Astrocyte of the cerebellum (primary cell): ENCODE measurements at regions not wholly inside any gene's neighbourhood (a gene's known extent, or its start where the extent isn't known, plus 50 kb on each side); places are given as distances from the start of the nearest gene placed in this dataset.
"Not testable (repeated sequence)": the region's sequence is repeated elsewhere in the genome, so short reads cannot be mapped to it uniquely, and the experiment has no call there.

ENCODE experiments used
- DNase-seq: peaks from one replicate; pipeline ENCODE4 v3.0.0-alpha.2; 2011; ENCODE audit warnings: low read depth
- H3K4me3 ChIP-seq: 2 replicates; pipeline ENCODE4 v1.5.1; 2011; ENCODE audit warnings: mild to moderate bottlenecking, low read depth, low read length, moderate library complexity
- in situ Hi-C: cut with HindIII; loops from 2 replicates; pipeline ENCODE4 v1.10.0; 2017; ENCODE audit warnings: low sequenced_read_pairs
- TF ChIP-seq, protein P1 (sequence below): IDR thresholded peaks from 2 replicates; pipeline ENCODE4 v1.5.1; 2012; ENCODE audit warnings: low read length, low read depth, moderate library complexity, mild to moderate bottlenecking; ENCODE audit errors: missing control alignments

DNA sequence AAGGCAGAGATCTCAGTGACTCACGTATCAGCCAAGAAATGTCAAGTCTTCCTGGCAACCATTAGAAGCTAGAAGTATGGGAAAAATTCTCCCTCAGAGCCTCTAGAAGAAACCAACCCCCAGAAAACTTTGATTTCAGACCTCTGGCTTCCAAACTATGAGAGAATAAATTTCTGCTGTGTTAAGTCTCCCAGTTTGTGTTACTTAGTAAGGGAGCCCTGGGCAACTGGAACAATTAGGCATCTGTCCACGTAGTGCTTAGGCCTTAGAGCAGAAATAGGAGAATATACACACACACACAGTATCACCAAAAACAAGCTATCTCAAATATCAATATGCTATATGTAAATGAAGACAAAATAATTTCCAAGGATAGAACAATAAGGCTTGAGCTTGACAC lies 894.8 kb upstream of the CDH10 start:
- in situ Hi-C loops: no loop called here
- no peak for DNase-seq
- TF ChIP-seq, protein P1, sequence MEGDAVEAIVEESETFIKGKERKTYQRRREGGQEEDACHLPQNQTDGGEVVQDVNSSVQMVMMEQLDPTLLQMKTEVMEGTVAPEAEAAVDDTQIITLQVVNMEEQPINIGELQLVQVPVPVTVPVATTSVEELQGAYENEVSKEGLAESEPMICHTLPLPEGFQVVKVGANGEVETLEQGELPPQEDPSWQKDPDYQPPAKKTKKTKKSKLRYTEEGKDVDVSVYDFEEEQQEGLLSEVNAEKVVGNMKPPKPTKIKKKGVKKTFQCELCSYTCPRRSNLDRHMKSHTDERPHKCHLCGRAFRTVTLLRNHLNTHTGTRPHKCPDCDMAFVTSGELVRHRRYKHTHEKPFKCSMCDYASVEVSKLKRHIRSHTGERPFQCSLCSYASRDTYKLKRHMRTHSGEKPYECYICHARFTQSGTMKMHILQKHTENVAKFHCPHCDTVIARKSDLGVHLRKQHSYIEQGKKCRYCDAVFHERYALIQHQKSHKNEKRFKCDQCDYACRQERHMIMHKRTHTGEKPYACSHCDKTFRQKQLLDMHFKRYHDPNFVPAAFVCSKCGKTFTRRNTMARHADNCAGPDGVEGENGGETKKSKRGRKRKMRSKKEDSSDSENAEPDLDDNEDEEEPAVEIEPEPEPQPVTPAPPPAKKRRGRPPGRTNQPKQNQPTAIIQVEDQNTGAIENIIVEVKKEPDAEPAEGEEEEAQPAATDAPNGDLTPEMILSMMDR: no peak
- no peak overlapping the region for H3K4me3 ChIP-seq

DNA sequence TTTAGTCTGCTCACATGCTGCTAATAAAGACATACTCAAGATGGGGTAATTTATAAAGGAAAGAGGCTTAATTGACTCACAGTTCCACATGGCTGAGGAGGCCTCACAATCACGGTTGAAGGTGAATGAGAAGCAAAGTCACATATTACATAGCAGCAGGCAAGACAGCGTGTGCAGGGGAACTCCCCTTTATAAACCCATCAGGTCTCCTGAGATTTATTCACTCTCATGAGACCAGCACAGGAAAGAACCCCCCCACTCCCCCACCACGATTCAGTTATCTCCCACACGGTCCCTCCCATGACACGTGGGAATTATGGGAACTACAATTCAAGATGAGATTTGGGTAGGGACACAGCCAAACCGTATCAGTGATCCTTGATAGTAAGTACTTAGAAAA lies 891.7 kb upstream of the CDH10 start:
- H3K4me3 ChIP-seq, DNase-seq, in situ Hi-C loops: not testable (repeated sequence)

DNA sequence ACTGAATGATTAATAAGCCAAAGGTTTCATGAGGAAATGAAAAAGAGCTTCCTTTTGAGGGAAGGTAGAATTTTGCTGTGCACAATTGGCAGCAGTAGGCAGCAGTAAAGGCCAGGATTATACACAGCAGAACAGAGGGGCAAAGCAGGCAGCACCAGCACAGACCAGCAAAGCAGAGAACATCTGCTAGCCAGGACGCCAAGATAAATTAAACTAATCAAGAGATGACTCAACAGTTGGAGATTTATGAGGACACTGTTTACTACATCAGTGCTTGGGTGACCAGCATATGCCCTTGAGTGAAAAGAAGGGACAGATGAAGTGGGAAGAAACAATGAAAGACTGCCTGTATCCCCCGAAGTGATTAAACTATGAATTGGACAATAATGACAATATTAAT lies 871.4 kb upstream of the CDH10 start:
- in situ Hi-C loops: no loop called here
- TF ChIP-seq, protein P1: no peak
- H3K4me3 ChIP-seq: no peak overlapping the region
- DNase-seq: no peak

DNA sequence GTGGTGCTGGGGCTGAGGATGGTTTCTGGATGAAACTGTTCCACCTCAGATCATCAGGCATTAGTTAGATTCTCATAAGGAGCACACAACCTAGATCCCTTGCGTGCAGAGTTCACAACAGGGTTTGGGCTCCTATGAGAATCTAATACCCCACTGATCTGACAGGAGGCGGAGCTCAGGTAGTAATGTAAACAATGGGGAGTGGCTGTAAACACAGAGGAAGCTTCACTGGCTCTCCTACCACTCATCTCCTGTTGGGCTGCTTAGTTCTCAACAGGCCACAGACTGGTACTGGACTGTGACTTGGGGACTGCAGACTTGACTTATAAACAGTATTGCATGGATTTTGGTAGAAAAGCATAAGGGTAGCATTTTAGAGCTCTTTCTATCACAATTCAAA lies 870.7 kb upstream of the CDH10 start:
- TF ChIP-seq, protein P1: no peak
- H3K4me3 ChIP-seq: no peak overlapping the region
- no peak for DNase-seq
- in situ Hi-C loops: no loop called here

DNA sequence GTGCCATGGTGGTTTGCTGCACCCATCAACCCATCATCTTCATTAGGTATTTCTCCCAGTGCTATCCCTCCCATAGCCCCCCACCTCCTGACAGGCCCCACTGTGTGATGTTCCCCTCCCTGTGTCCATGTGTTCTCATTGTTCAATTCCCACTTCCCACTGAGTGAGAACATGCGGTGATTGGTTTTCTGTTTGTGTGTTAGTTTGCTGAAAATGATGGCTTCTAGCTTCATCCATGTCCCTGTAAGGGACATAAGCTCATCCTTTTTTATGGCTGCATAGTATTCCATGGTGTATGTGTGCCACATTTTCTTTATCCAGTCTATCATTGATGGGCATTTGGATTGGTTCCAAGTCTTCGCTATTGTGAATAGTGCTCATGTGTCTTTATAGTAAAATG lies 865.9 kb upstream of the CDH10 start:
- in situ Hi-C loops, H3K4me3 ChIP-seq, DNase-seq: not testable (repeated sequence)

DNA sequence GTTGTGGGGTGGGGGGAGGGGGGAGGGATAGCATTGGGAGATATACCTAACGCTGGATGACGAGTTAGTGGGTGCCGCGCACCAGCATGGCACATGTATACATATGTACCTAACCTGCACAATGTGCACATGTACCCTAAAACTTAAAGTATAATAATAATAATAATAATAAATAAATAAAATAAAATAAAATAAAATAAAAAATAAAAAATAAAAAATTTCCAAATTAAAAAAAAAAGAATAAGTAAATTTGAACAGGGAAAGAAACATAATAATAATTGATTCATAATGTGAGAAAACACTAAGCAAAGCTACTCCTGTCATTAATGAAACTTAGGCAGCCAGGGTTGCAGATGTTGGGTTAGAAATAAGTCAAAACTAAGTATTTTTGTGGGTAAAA lies 863.2 kb upstream of the CDH10 start:
- H3K4me3 ChIP-seq, DNase-seq, in situ Hi-C loops: not testable (repeated sequence)

DNA sequence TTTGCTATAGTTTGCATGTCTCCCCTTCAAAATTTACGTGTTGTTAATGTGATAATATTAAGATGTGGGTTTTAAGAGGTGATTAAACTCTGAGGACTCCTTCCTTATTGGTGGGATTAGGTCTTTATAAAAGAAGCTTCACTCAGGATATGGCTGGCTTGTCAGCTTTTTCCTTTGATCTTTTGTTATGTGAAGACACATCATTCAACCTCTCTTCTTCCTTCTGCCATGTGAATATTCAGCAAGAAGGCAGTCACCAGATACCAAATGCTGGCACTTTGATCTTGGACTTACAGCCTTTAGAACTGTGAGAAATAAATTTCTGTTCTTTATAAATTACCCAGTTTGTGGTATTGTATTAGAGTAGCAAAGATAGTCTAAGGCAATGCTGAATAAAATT lies 855.9 kb upstream of the CDH10 start:
- no peak for DNase-seq
- TF ChIP-seq, protein P1: no peak
- no peak overlapping the region for H3K4me3 ChIP-seq
- in situ Hi-C loops: no loop called here

DNA sequence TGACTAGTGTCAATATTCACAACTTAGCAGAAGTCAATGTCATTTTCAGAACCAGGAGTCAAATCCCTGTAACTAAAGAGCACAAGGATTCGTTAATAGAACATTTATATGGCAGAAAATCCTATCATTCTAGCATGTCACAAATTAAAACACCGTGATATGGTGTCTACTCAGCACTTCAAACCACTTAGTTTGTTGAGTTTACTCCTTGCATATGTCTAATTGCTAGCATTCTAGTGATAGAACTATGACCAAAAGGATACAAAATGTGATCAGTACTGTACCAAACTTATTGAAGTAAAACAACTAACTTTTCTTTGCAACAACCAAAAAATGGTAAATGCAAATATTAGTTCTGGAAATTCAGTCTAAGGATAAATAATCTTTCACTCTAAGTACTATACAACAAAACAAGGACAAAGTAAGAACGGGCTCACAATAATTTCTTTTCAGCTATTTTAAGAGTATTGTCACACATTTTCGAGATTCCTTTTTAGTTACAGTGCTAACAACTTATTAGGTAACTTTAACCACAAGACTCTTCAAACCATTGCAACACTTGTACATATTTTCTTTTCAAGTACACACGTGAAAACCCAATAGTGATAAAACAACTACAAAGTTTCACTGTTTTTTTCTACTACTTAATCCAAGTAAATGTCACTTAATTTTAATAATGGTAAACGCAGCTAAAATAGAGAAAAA lies 845.2 kb upstream of the CDH10 start:
- no peak overlapping the region for H3K4me3 ChIP-seq
- DNase-seq: peak; percentile 26
- TF ChIP-seq, protein P1: no peak
- in situ Hi-C loops: no loop called here
